ENCODE measurements at regions not wholly inside any gene's neighbourhood (a gene's known extent, or its start where the extent isn't known, plus 50 kb on each side); places are given as distances from the start of the nearest gene placed in this dataset.

DNA sequence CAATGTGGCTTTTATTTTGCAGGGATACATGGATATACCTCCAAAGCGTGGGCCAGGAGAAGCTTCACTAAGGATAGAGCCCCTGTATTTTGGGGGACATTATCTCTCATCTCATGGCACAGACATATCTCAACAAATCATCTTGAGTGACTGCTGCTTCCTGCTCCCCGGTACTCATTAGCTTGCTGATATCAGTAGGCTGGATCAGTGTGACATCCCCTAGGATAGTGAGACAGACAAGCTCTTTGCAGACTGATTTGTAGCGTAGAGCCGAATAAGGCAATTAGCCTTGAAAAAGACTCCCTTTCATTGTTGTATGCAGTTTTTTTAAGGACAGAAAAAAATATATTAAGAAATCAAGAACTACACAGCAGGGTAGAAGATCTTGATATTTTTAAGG, 237.7 kb upstream of the CDH9 start:
- DNase-seq: no peak

DNA sequence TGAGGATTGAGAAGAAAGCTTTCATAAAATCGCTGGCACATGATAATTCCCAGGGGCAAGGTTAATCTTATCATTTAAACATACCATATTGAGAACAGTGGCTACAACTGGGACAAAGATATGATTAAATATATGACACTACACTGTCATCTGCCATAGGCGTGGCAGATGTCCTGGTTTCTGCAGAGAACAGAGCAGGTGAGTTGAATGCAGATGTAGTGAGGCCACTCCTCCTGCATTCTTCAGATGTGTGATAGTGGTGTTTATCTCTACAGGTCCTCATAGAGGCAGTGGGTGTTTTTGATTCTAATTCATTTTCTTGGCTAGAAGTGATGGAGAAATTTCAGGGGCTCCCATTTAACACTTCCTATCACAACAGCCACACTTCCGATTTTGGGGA, 237.0 kb upstream of the CDH9 start:
- no peak for DNase-seq

DNA sequence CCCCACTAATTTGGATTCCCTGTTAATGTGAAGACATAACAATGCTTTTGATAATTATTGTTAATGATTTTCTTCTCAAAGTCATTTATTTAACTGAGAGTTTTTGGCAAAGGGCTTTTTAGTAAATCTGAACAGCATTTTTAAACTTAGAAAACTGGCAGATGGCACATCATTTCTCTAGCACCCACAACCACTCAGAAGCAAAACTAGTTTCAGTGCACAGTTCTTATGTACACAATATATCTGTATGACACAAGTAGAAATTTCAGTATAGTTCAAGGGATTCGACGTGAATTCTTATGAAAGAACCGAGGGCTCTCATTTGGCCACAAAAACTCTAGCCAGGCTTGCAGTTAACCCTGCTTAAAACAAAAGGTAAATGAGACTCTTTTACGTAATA, 231.4 kb upstream of the CDH9 start:
- no peak for DNase-seq

DNA sequence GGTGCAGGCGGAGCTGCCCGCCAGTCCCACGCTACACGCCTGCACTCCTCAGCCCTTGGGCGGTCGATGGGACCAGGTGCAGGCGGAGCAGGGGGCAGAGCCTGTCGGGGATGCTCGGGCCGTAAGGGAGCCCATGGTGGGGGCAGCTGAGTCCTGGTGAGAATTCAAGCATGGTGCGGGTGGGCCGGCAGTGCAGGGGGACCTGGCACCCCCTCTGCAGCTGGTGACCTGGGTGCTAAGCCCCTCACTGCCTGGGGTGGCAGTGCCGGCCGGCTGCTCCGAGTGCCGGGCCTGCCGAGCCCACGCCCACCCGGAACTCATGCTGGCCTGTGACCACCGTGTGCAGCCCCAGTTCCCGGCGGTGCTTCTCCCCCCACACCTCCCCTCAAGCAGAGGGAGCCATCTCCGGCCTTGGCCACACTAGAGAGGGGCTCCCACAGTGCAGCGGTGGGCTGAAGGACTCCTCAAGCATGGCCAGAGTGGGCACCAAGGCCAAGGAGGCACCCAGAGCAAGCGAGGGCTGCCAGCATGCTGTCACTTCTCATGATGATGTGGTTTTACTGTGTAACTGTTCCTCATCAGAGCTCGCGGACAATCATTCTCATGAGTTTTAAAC, 228.9 kb upstream of the CDH9 start:
- no peak for DNase-seq

DNA sequence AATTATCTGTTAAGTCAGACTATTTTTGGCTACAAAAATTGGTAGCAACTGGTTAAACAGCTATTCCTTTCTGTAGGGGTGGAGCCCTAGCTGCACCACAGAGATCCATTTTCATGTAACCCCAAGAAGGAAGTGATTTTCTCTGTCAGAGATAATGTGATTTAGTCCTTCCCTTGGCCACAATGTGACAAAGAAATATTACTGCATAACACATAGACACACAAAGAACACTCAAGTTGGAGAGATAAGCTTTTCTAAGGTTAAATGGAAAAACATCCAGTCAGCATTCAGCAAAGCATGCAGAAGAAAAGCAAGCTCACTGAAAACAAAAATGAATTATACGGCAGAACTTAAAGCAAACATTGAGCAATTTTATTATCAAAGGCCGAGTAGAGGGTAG, 227.8 kb upstream of the CDH9 start:
- no peak for DNase-seq

DNA sequence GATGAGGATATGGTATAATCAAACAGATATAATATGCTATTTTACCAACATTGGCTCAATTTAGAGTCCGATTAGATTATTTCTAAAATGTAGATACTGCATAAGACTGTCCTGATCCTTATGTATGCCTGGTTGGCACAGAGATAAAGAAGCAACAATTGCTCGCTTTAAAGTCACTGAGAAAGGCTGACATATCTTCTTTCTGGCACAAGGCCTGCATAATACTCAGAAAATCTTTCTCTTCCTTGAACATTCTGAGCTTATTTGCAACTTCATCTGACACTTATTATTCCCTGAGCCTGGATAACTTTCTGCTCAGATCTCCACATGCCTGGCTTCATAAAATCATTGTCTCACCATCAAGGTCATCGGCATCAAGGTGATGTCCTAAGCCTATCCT, 219.3 kb upstream of the CDH9 start:
- no peak for DNase-seq

DNA sequence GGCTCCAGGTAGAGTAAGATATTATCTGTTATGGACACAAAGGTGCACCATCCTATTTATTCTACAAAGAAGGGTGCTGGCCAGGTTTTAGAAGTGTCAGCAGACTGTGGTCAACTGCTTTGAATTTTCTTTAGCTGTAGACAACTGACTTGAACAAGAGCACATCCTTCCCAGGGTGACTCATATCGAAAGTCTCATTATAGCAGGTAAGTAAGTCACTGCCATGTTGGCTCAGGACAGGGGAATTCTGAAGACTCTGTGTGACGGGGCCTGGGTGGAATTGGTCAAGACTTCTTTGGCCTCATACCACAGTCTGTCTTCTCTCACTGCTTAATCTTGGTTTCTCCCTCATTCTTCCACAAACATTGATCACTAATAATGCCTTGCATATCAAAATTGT, 214.5 kb upstream of the CDH9 start:
- DNase-seq: no peak

DNA sequence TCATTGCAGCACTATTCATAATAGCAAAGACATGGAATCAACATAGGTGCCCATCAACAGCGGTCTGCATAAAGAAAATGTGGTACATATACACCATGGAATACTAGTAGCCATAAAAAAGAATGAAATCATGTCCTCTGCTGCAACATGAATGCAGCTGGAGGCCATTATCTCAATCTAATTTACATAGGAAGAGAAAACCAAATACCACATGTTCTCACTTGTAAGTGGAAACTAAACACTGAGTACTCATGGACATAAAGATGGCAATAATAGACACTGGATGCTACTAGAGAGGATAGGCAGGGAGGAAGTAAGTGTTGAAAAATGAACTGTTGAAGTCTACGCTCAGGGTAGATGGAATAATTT, 203.9 kb upstream of the CDH9 start:
- DNase-seq: no peak

DNA sequence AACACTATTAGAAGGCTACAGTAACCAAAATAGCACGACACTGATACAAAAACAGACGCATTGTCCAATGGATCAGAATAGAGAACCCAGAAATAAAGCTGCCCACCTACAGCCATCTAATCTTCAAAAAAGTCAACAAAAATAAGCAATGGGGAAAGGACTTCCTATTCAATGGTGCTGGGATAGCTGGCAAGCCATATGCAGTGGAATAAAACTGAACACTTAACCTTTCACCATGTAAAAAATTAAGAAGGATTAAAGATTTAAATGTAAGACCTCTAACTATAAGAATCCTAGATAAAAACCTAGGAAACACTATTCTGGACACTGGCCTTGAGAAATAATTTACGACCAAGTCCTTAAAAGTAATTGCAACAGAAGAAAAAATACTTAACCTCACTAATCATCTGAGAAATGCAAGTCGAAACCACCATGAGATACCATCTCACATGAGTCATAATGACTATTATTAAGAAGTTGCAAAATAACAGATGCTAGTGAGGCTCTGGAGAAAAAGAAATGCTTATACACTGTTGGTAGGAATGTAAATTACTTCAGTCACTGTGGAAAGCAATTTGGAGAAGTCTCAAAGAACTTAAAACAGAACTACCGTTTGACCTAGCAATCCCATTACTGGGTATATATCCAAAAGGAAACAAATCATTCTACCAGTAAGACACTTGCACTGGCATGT, 203.3 kb upstream of the CDH9 start:
- DNase-seq: no peak

DNA sequence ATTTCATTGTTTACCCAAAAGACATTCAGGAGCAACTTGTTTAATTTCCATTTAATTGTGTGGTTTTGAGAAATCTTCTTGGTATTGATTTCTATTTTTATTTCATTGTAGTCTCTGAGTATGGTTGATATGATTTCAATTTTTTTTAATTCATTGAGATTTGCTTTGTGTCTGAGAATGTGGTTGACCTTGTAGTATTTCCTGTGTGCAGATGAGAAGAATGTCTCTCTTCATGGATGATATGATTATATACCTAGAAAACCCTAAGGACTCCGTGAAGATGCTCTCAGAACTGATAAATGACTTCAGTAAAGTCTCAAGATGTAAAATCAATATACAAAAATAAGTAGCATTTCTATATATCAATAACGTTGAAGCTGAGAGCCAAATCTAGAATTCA, 202.4 kb upstream of the CDH9 start:
- no peak for DNase-seq

DNA sequence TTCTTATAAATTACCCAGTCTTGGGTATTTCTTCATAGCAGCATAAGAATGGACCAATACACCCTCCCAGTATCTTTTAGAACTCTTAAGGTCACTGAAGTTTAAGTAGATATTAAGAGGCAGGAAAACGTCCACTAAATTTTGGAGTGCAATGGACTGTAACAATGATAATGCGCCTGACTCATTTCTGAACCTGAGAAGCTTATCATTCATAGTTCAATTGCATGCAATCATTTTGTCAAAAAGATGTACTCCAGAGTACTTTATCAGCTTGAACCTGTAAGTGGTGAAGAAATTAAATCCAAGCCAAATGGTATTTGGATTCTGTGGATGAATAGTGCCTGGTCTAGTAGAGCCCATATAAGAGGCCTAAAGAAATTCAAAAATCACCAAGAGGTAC, 196.5 kb upstream of the CDH9 start:
- no peak for DNase-seq

DNA sequence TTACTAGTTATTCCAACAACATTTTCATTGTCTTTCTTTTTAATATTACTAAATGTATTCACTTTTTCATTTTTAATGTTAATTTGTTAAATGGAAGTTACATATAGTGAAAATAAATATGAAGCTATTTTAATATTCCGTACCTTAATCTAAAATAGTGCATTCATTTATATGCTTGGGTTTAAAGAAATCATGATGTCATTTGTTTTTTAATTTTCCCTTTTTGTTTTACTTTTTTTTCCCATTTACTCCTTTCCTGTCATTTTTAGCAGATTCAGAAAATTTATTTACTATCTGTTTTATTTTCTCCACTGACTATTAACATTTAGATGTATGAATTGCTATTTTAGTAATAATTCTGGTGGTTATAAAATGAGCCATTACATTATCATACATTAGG, 183.0 kb upstream of the CDH9 start:
- DNase-seq: no peak

DNA sequence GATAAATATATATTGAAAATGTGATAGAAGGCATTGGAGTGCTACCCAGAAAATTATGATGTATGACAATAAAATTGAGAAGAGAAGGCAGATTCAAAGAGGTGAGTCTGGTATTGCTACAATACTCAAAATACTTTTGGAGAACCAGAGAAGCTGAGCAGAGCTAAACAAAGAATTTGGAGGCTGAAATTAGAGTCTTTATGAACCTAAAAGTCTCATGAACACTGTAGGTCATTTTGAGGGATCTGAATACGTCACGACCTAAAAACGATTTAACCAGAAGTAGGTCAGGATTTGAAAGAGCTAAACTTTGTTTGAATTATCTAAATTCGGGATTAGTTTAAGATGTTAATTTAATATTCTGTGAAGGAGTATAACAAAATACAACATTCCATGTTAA, 182.4 kb upstream of the CDH9 start:
- DNase-seq: no peak

DNA sequence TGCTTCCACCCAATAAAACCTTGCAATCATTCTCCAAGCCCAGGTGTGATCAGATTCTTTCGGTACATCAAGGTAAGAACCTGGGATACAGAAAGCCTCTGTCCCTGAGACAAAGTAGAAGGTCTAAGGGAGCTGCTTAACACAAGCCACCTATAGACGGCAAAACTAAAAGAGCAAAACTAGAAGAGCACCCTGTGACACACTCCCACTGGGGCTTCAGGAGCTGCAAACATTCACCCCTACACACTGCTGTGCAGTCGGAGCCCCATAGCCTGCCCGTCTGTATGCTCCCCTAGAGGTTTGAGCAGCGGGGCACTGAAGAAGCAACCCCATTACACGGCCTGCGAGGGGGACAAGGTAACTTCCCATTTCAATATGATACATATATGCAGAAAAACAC, 179.6 kb upstream of the CDH9 start:
- DNase-seq: no peak

DNA sequence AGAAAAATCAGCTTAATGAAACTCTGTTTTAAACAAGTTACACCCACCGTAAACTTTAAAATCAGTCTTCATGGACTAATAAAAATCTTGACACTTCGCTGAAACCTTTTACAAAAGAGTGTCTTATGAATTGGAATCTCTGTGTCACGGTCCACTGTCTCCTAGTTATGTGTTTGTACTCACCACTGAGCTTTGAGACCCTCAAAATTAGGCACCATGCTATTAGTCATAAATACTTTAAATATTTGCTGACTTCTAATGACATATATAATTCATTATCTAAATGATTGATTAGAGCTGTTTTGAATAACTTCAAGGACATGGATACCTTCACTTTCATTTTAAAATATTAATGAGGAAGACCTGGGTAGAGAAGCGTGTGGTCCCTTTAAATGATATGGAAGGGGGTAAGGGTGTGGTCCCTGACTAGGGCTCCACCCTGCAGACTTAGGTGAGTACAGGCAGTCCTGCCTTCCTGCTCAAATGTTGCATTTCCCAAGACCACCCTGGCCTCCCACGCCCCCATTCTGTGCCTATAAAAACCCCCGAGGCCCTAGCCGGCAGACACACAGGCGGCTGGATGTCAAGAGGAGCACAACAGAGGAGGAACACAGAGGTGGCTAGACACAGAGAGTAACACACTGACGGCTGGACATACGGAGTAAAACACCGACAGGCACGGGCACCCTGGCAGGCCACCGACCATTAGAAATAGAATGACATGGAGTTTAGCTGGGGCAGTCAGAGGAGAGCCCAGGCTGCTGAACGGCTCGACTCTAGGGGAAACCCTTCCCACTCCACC, 179.0 kb upstream of the CDH9 start:
- DNase-seq: no peak

DNA sequence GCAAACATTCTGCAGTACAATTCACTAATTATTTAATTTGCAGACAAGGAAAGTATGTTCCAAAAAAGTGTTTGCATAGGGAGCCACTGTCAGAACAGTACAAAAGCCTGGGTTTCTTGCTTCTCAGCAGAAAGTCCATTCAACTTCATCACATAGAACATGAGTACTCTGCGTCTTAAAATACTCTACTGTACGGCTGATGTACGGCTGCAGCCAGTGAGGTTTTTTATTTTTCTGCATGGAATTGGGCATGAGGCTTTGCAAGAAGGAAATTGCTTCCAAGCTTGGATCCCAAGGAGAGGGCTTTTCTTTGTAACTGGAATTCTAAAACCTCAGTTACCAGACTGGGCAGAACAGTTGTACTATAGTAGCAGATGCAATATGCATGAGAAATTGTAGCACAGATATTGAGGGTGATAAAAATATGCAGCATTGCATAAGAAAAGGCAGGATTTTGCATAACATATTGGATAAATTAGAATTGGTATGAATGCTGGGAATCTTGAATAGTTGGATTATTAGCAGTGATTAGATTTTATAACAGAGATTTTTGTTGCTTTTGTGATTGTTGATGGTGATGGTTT, 178.1 kb upstream of the CDH9 start:
- DNase-seq: no peak

DNA sequence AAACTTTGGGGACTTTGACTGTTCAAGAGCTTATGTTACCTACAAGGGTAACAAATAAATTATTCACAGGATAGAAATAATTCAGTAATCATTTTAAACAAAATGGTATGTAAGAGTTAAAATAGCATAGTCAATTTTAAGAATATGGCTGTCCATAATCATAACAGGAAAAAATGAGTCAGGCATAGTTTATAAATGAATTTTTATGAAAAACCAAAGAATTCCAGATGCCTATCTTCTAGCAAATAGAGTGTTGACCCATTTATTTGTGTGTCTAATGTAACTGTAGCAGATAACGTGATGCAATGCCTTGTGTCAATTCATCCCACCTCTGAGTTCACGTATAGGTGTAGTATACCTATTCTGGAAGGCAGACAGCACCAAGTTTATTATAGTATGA, 169.7 kb upstream of the CDH9 start:
- DNase-seq: no peak

DNA sequence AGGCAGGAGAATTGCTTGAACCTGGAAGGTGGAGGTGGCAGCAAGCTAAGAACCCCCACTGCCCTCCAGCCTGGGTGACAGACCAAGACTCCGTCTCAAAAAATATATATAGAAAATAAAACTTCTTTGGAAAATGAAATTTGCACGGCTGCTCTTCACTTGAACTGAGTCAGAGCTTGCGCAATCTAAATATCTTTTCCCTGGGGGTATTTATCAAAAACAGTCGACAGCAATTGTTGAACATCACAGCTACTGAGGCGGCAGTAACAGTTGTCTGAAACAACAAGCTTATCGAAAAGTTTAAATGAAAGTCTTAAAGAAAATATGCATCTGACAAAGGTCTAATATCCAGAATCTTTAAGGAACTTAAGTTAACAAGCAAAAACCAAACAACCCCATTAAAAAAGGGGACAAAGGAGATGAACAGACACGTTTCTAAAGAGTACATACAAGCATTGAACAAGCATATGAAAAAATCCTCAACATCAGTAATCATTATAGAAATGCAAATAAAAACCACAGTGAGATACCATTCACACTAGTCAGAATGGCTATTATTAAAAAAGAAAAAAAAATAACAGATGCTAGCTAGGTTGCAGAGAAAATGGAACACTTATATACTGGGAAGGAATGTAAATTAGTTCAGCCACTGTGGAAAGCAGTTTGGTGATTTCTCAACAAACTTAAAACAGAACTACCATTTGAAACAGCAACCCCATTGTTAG, 153.6 kb upstream of the CDH9 start:
- DNase-seq: no peak

DNA sequence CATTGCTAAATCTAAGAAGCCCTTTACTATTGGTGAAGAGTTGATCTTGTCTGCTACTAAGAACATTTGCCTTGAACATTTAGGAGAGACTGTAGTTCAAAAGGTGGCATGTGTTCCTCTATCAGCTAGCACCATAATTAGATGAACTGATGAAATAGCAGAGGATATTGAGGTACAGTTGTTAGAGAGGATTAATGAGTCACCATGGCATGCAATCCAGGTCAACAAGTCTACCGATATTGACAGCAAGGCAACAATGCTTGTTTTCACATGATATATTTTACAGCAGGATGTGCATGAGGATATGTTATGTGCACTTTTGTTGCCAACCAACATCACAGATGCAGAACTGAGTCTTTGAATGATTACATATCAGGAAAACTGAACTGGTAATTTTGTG, 134.3 kb upstream of the CDH9 start:
- DNase-seq: no peak

DNA sequence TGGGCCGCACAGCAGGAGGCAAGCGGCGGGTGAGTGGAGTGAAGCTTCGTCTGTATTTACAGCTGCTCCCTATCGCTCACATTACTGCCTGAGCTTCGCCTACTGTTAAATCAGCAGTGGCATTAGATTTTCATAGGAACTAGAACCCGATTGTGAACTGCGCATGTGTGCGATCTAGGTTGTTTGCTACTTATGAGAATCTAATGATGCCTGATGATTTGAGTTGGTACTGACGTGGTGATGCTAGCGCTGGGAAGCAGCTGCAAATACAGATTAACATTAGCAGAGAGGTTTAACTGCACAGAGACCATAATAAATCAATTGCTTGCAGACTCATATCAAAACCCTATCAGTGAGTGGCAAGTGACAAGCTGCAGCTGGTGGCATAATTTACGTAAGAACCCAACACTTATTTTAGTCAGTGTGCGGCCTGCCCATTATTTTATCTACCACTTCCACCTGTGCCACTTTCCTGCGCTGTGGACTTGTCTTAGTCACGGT, 133.4 kb upstream of the CDH9 start:
- DNase-seq: no peak

DNA sequence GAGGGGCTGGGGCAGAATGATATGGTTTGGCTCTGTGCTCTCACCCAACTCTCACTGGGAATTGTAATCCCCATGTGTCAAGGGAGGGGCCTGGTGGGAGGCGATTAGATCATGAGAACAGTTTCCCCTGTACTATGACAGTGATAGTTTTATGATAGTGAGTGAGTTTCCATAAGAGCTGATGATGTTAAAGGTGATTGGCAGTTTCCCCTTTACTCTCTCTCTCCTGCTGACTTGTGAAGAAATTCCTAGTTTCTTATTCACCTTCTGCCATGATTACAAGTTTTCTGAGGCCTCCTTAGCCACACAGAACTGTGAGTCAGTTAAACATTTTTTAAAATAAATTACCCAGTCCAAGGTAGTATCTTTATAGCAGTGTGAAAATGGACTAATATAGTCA, 120.4 kb upstream of the CDH9 start:
- no peak for DNase-seq

DNA sequence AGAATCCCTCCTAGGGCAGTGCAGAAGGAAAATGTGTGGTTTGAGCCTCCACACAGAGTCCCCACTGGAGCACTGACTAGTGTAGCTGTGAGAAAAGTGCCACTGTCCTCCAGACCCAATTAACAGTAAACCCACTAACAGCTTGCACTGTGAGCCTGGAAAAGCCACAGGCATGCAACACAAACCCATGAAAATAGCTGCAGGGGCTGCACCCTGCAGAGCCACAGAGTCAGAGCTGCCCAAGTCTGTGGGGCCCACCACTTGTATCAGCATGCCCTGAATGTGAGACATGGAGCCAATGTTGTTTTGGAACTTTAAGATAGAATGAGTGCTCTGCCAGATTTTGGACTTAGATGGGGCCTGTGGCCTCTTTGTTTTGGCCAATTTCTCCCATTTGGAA, 119.8 kb upstream of the CDH9 start:
- no peak for DNase-seq

DNA sequence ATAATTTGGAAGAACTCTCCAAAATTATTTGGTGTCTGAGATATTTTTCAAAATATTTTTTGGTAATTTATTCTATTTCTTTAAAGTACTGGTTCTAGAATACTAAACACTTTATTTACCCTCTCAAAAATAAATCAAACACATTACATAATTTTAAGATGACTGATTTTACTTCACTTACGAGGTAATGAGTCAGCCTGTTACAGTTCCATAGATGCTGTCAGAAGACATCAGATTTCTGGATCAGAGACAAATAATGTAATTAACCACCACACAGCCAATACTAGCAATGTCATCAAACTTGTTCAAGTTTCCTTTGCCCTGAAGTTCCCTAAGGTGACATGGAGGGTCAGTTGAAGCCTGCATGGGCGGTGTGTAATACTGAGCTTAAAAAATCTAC, 106.1 kb upstream of the CDH9 start:
- no peak for DNase-seq
